ENCODE measurements at regions not wholly inside any gene's neighbourhood (a gene's known extent, or its start where the extent isn't known, plus 50 kb on each side); places are given as distances from the start of the nearest gene placed in this dataset.

DNA sequence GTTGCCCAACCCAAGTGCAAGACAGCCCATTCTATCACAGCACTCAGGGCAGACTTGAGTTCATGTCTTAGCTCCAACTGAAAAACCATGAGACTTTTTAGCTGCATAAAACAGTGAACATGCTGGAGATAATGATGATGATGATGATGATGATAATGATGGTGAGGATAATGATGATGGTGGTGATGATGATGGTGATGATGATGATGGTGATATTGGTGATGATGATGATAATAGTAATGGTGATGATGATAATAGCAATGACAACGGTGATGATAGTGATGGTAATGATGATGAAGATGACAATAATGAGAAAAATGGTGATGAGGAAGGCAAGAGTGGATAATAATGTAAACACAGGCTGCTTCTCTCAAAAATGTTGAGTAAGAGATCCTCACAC is 576.2 kb downstream of the BCL11B start:
- no peak for DNase-seq (ENCODE audit: extremely low read depth, insufficient read length)

DNA sequence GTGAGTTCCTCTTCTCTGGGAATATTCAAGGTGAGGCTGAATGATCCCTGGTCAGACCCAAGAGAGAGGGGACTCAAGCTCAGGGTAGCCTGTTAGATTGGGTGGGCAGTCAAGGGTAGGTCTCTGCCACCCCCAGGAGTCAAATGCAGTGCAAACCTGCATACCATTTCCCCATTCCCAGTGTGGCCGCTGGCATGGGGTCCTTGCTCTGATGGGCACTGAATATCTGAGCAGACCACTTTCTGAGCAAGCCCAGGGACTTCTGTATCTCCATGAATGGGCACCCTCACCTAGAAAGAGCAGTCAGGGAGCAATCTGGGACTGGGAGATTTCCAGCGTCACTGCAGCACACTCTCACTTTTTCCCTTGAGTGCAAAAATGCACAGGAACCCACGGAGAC is 573.7 kb downstream of the BCL11B start:
- DNase-seq (ENCODE audit: extremely low read depth, insufficient read length), result no peak
- no peaks in the 10 kb centered on the region for H3K36me3 ChIP-seq (ENCODE audit: control insufficient read depth, insufficient read depth, low read length)
- H3K4me3 ChIP-seq (replicated peaks; ENCODE audit: low read depth, low read length), result no peak overlapping the region
- TF ChIP-seq, protein P1, sequence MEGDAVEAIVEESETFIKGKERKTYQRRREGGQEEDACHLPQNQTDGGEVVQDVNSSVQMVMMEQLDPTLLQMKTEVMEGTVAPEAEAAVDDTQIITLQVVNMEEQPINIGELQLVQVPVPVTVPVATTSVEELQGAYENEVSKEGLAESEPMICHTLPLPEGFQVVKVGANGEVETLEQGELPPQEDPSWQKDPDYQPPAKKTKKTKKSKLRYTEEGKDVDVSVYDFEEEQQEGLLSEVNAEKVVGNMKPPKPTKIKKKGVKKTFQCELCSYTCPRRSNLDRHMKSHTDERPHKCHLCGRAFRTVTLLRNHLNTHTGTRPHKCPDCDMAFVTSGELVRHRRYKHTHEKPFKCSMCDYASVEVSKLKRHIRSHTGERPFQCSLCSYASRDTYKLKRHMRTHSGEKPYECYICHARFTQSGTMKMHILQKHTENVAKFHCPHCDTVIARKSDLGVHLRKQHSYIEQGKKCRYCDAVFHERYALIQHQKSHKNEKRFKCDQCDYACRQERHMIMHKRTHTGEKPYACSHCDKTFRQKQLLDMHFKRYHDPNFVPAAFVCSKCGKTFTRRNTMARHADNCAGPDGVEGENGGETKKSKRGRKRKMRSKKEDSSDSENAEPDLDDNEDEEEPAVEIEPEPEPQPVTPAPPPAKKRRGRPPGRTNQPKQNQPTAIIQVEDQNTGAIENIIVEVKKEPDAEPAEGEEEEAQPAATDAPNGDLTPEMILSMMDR (IDR thresholded peaks at IDR 0.05; ENCODE audit: insufficient read depth, low read length, poor library complexity, severe bottlenecking), result no peak
- H3K27me3 ChIP-seq (replicated peaks; ENCODE audit: control insufficient read depth, insufficient read depth, low read length), result no peaks in the 10 kb centered on the region

More for the DNA sequence above, 576.2 kb downstream of the BCL11B start:
- Histone ChIP-seq H3K4me3 (replicated peaks; ENCODE audit: low read depth, low read length) (no peak overlapping the region), H3K36me3 (ENCODE audit: control insufficient read depth, insufficient read depth, low read length) (no peaks in the 10 kb centered on the region), H3K27me3 (replicated peaks; ENCODE audit: control insufficient read depth, insufficient read depth, low read length) (no peaks in the 10 kb centered on the region)
- TF ChIP-seq, protein P1 (IDR thresholded peaks at IDR 0.05; ENCODE audit: insufficient read depth, low read length, poor library complexity, severe bottlenecking), result no peak

- no peaks in the 10 kb centered on the region for H3K36me3 ChIP-seq (ENCODE audit: control insufficient read depth, insufficient read depth, low read length)
- H3K4me3 ChIP-seq (replicated peaks; ENCODE audit: low read depth, low read length), result no peak overlapping the region
- H3K27me3 ChIP-seq (replicated peaks; ENCODE audit: control insufficient read depth, insufficient read depth, low read length), result no peaks in the 10 kb centered on the region
- TF ChIP-seq, protein P1 (IDR thresholded peaks at IDR 0.05; ENCODE audit: insufficient read depth, low read length, poor library complexity, severe bottlenecking), result no peak
- DNase-seq (ENCODE audit: extremely low read depth, insufficient read length), result no peak
Measured at GRCh38 chr14:98700748-98701147, 571.2 kb downstream of the BCL11B start.

DNA sequence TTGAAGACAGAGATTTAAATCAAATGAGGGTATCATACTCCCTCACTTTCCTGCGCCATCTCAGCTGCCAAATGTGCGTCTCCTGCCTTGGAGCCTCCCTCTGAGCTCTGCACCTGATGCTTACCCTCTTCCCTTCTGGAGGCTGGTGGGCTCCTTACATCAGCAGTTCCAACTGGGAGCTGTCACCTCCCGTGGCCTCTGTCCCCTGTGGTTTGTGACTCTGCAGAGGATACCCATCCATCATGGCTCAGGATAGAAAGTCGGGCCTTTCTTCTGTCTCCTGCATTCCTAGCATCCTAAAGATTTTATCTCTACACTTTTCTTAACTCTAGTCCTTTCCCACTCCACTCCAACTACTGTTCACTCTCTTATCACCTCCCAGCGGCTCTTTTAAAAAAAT is 570.6 kb downstream of the BCL11B start:
- TF ChIP-seq, protein P1 (IDR thresholded peaks at IDR 0.05; ENCODE audit: insufficient read depth, low read length, poor library complexity, severe bottlenecking), result no peak
- no peak for DNase-seq (ENCODE audit: extremely low read depth, insufficient read length)
- Histone ChIP-seq H3K4me3 (replicated peaks; ENCODE audit: low read depth, low read length) (no peak overlapping the region), H3K36me3 (ENCODE audit: control insufficient read depth, insufficient read depth, low read length) (no peaks in the 10 kb centered on the region), H3K27me3 (replicated peaks; ENCODE audit: control insufficient read depth, insufficient read depth, low read length) (no peaks in the 10 kb centered on the region)

DNA sequence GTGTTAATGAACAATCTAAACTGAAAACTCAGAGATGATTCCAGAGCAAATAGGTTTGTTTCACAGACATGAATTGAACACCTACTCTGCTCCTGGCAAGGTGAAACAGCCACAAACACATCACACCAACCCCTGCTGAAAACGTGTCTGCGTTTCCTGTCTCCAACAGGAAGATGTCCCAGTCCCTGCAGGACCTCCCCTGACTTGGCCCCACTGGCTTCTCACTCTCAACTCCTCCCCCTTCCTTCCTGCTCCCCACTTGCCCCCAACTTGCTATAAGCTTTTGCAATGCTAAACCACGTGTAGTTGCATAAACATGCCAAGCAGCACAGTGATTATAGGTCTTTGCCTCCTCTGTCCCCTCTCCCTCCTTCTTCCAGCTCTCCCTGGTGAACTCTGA is 567.6 kb downstream of the BCL11B start:
- Histone ChIP-seq H3K27me3 (replicated peaks; ENCODE audit: control insufficient read depth, insufficient read depth, low read length) (no peaks in the 10 kb centered on the region), H3K4me3 (replicated peaks; ENCODE audit: low read depth, low read length) (no peak overlapping the region), H3K36me3 (ENCODE audit: control insufficient read depth, insufficient read depth, low read length) (no peaks in the 10 kb centered on the region)
- TF ChIP-seq, protein P1 (IDR thresholded peaks at IDR 0.05; ENCODE audit: insufficient read depth, low read length, poor library complexity, severe bottlenecking), result no peak
- DNase-seq (ENCODE audit: extremely low read depth, insufficient read length), result no peak

GRCh38 chr14:98705871-98706300 is 566.1 kb downstream of the BCL11B start:
- TF ChIP-seq, protein P1 (IDR thresholded peaks at IDR 0.05; ENCODE audit: insufficient read depth, low read length, poor library complexity, severe bottlenecking), result no peak
- no peak for DNase-seq (ENCODE audit: extremely low read depth, insufficient read length)
- Histone ChIP-seq H3K4me3 (replicated peaks; ENCODE audit: low read depth, low read length) (no peak overlapping the region), H3K36me3 (ENCODE audit: control insufficient read depth, insufficient read depth, low read length) (no peaks in the 10 kb centered on the region), H3K27me3 (replicated peaks; ENCODE audit: control insufficient read depth, insufficient read depth, low read length) (no peaks in the 10 kb centered on the region)

Measured in GM06990 (cell line).